GM03348 (cell line): ENCODE measurements at regions not wholly inside any gene's neighbourhood (a gene's known extent, or its start where the extent isn't known, plus 50 kb on each side); places are given as distances from the start of the nearest gene placed in this dataset.
"Not testable (repeated sequence)": the region's sequence is repeated elsewhere in the genome, so short reads cannot be mapped to it uniquely, and the experiment has no call there.

Source experiments
- DNase-seq: peaks from one replicate; pipeline ENCODE4 v3.0.0; 2012; ENCODE audit warnings: low spot score

- no peak for DNase-seq
These were observed 120.2 kb upstream of the DAB2 start for GRCh38 chr5:39544941-39545340.

GRCh38 chr5:39543335-39543734 is 118.6 kb upstream of the DAB2 start:
- peak; percentile 57 for DNase-seq

GRCh38 chr5:39542511-39543285 is 117.9 kb upstream of the DAB2 start:
- no peak for DNase-seq

- no peak for DNase-seq
These were observed 117.1 kb upstream of the DAB2 start for GRCh38 chr5:39541920-39542319.

GRCh38 chr5:39539470-39539869 is 114.7 kb upstream of the DAB2 start:
- DNase-seq: no peak

GRCh38 chr5:39534690-39535089 is 109.9 kb upstream of the DAB2 start:
- DNase-seq: no peak

- DNase-seq: no peak
These were observed 109.0 kb upstream of the DAB2 start for GRCh38 chr5:39533749-39534148.

GRCh38 chr5:39532511-39532910 is 107.7 kb upstream of the DAB2 start:
- DNase-seq: no peak

GRCh38 chr5:39531306-39531705 is 106.5 kb upstream of the DAB2 start:
- DNase-seq: no peak

GRCh38 chr5:39526914-39527477 is 102.2 kb upstream of the DAB2 start:
- DNase-seq: peak; percentile 24

- DNase-seq: not testable (repeated sequence)
These were observed 101.0 kb upstream of the DAB2 start for GRCh38 chr5:39525781-39526180.

GRCh38 chr5:39525271-39525670 is 100.5 kb upstream of the DAB2 start:
- no peak for DNase-seq

- peak; percentile 50 for DNase-seq
These were observed 99.0 kb upstream of the DAB2 start for GRCh38 chr5:39523821-39524220.

- no peak for DNase-seq
These were observed 97.3 kb upstream of the DAB2 start for GRCh38 chr5:39521940-39522590.

- no peak for DNase-seq
These were observed 96.5 kb upstream of the DAB2 start for GRCh38 chr5:39521098-39521860.

- peak; percentile 39 for DNase-seq
These were observed 95.4 kb upstream of the DAB2 start for GRCh38 chr5:39520232-39520572.

GRCh38 chr5:39519566-39520231 is 94.9 kb upstream of the DAB2 start:
- peak; percentile 32 for DNase-seq

GRCh38 chr5:39519079-39519478 is 94.3 kb upstream of the DAB2 start:
- no peak for DNase-seq

GRCh38 chr5:39518516-39518915 is 93.7 kb upstream of the DAB2 start:
- peak; percentile 50 for DNase-seq

GRCh38 chr5:39517800-39518199 is 93.0 kb upstream of the DAB2 start:
- peak; percentile 79 for DNase-seq

- DNase-seq: no peak
These were observed 91.1 kb upstream of the DAB2 start for GRCh38 chr5:39515881-39516280.

- DNase-seq: no peak
These were observed 88.5 kb upstream of the DAB2 start for GRCh38 chr5:39513236-39513635.
